HEK293 (cell line): ENCODE measurements at regions not wholly inside any gene's neighbourhood (a gene's known extent, or its start where the extent isn't known, plus 50 kb on each side); places are given as distances from the start of the nearest gene placed in this dataset.
A peak's percentile ranks its signal among the peaks of the same experiment; 100 is the strongest.

ENCODE experiments used
- CTCF ChIA-PET: fragments of 350-600 bp; formaldehyde crosslinking; extraction: SDS; loops from one replicate; lab custom pipeline; 2021; ENCODE audit warnings: antibody characterized with exemption; lab: Yijun Ruan, JAX
- POLR2A ChIA-PET: fragments of 300-600 bp; formaldehyde crosslinking; extraction: SDS; loops from one replicate; lab custom pipeline; 2020; ENCODE audit warnings: antibody characterized with exemption, inconsistent platforms; lab: Yijun Ruan, JAX
- H3K27ac ChIP-seq: fragments of 200-500 bp; sonication (Bioruptor generic); 2 replicates; pipeline ENCODE4 v1.5.1; 2014; ENCODE audit warnings: low read depth, low read length, control low read depth, inconsistent platforms; ENCODE audit errors: extremely low read depth
- H3K36me3 ChIP-seq, 2 experiments: fragments of 200-500 bp in 1 of 2; sonication (Bioruptor generic) in 1 of 2; 1 replicate in 1 of 2; 2 replicates in 1 of 2; pipeline ENCODE4 v1.5.1; 2014 to 2017; ENCODE audit warnings: inconsistent platforms in 2 of 2, low read length in 2 of 2; ENCODE audit not compliant: control insufficient read depth in 2 of 2, insufficient read depth in 1 of 2
- H3K4me1 ChIP-seq: fragments of 200-500 bp; sonication (Bioruptor generic); 2 replicates; pipeline ENCODE4 v1.5.1; 2014; ENCODE audit warnings: mild to moderate bottlenecking, low read length, inconsistent platforms; ENCODE audit not compliant: control insufficient read depth, insufficient read depth
- H3K4me3 ChIP-seq: 2 replicates; pipeline ENCODE4 v1.5.1; 2011; ENCODE audit warnings: low read depth, mild to moderate bottlenecking, control low read depth, low read length, moderate library complexity
- H3K9me3 ChIP-seq: fragments of 200-500 bp; sonication (Bioruptor generic); 2 replicates; pipeline ENCODE4 v1.5.1; 2014; ENCODE audit warnings: low read depth, low read length, inconsistent platforms; ENCODE audit not compliant: control insufficient read depth, insufficient read depth
- HOXD13 ChIP-seq: sonication (generic); formaldehyde crosslinking; IDR thresholded peaks from 2 replicates; pipeline ENCODE4 v1.8.0; 2022; ENCODE audit warnings: missing genetic modification reagents, borderline replicate concordance
- KLF1 ChIP-seq: fragments of 450-650 bp; formaldehyde crosslinking; IDR thresholded peaks from 2 replicates; pipeline ENCODE4 v1.5.1; 2016; ENCODE audit warnings: missing biosample characterization, missing genetic modification characterization
- MEIS1 ChIP-seq: sonication (generic); formaldehyde crosslinking; IDR thresholded peaks from 2 replicates; pipeline ENCODE4 v1.8.1; 2022; ENCODE audit warnings: missing genetic modification reagents, mild to moderate bottlenecking, borderline replicate concordance
- MZF1 ChIP-seq: fragments of 450-650 bp; formaldehyde crosslinking; IDR thresholded peaks from 2 replicates; pipeline ENCODE4 v1.5.1; 2017; ENCODE audit warnings: missing biosample characterization, missing genetic modification characterization, borderline replicate concordance
- PRDM2 ChIP-seq: fragments of 450-650 bp; formaldehyde crosslinking; IDR thresholded peaks from 2 replicates; pipeline ENCODE4 v1.5.1; 2016; ENCODE audit warnings: missing biosample characterization, missing genetic modification characterization, borderline replicate concordance
- SP2 ChIP-seq: fragments of 450-650 bp; formaldehyde crosslinking; IDR thresholded peaks from 2 replicates; pipeline ENCODE4 v1.5.1; 2016; ENCODE audit warnings: missing biosample characterization, missing genetic modification characterization
- SP7 ChIP-seq: fragments of 450-650 bp; formaldehyde crosslinking; IDR thresholded peaks from 2 replicates; pipeline ENCODE4 v1.5.1; 2016; ENCODE audit warnings: missing biosample characterization, missing genetic modification characterization
- WT1 ChIP-seq: fragments of 450-650 bp; formaldehyde crosslinking; IDR thresholded peaks from 2 replicates; pipeline ENCODE4 v1.5.1; 2016; ENCODE audit warnings: missing biosample characterization, missing genetic modification characterization
- ZBTB17 ChIP-seq: fragments of 450-650 bp; formaldehyde crosslinking; IDR thresholded peaks from 2 replicates; pipeline ENCODE4 v1.5.1; 2016; ENCODE audit warnings: missing biosample characterization, missing genetic modification characterization
- ZBTB44 ChIP-seq: fragments of 450-650 bp; IDR thresholded peaks from 2 replicates; pipeline ENCODE4 v1.5.1; 2018; ENCODE audit warnings: missing biosample characterization, mild to moderate bottlenecking, missing genetic modification characterization
- ZBTB6 ChIP-seq: fragments of 450-650 bp; formaldehyde crosslinking; IDR thresholded peaks from 2 replicates; pipeline ENCODE4 v1.5.1; 2017; ENCODE audit warnings: missing biosample characterization, missing genetic modification characterization
- ZIC2 ChIP-seq: fragments of 450-650 bp; formaldehyde crosslinking; IDR thresholded peaks from 2 replicates; pipeline ENCODE4 v1.5.1; 2016; ENCODE audit warnings: missing biosample characterization, missing genetic modification characterization
- ZNF140 ChIP-seq: fragments of 450-650 bp; formaldehyde crosslinking; IDR thresholded peaks from 2 replicates; pipeline ENCODE4 v1.5.1; 2016; ENCODE audit warnings: missing biosample characterization, missing genetic modification characterization
- ZNF2 ChIP-seq: fragments of 450-650 bp; formaldehyde crosslinking; IDR thresholded peaks from 2 replicates; pipeline ENCODE4 v1.5.1; 2016; ENCODE audit warnings: missing biosample characterization, missing genetic modification characterization
- ZNF23 ChIP-seq: fragments of 450-650 bp; formaldehyde crosslinking; IDR thresholded peaks from 2 replicates; pipeline ENCODE4 v1.5.1; 2016; ENCODE audit warnings: missing biosample characterization, missing genetic modification characterization, borderline replicate concordance
- ZNF274 ChIP-seq, 2 experiments: fragments of 200-500 bp in 1 of 2; fragments of 450-650 bp in 1 of 2; sonication (Bioruptor generic) in 1 of 2; formaldehyde crosslinking in 1 of 2; IDR thresholded peaks; 2 replicates each; pipeline versions ENCODE4 v1.5.1 to v1.6.1; 2014 to 2016; ENCODE audit warnings: borderline replicate concordance in 1 of 2, inconsistent platforms in 1 of 2, low read length in 1 of 2, missing biosample characterization in 1 of 2, missing genetic modification characterization in 1 of 2
- ZNF37A ChIP-seq: fragments of 450-650 bp; IDR thresholded peaks from 2 replicates; pipeline ENCODE4 v1.5.1; 2018; ENCODE audit warnings: missing biosample characterization, missing genetic modification characterization
- ZNF501 ChIP-seq: fragments of 450-650 bp; formaldehyde crosslinking; IDR thresholded peaks from 2 replicates; pipeline ENCODE4 v1.5.1; 2016; ENCODE audit warnings: missing biosample characterization, missing genetic modification characterization
- ZNF521 ChIP-seq: fragments of 450-650 bp; formaldehyde crosslinking; IDR thresholded peaks from 2 replicates; pipeline ENCODE4 v1.5.1; 2017; ENCODE audit warnings: missing biosample characterization, mild to moderate bottlenecking, missing genetic modification characterization
- ZNF548 ChIP-seq: fragments of 450-650 bp; formaldehyde crosslinking; IDR thresholded peaks from 2 replicates; pipeline ENCODE4 v1.5.1; 2016; ENCODE audit warnings: missing biosample characterization, missing genetic modification characterization
- ZNF600 ChIP-seq: fragments of 450-650 bp; formaldehyde crosslinking; IDR thresholded peaks from 2 replicates; pipeline ENCODE4 v1.5.1; 2016; ENCODE audit warnings: missing biosample characterization, missing genetic modification characterization
- ZNF660 ChIP-seq: fragments of 450-650 bp; IDR thresholded peaks from 2 replicates; pipeline ENCODE4 v1.5.1; 2018; ENCODE audit warnings: missing biosample characterization, mild to moderate bottlenecking, missing genetic modification characterization
- ZNF701 ChIP-seq: fragments of 450-650 bp; formaldehyde crosslinking; IDR thresholded peaks from 2 replicates; pipeline ENCODE4 v1.5.1; 2016; ENCODE audit warnings: missing biosample characterization, missing genetic modification characterization
- ZNF830 ChIP-seq: fragments of 450-650 bp; IDR thresholded peaks from 2 replicates; pipeline ENCODE4 v1.5.0; 2018; ENCODE audit warnings: missing biosample characterization, missing genetic modification characterization, low read depth, mild to moderate bottlenecking, moderate library complexity
- ZSCAN16 ChIP-seq: fragments of 450-650 bp; formaldehyde crosslinking; IDR thresholded peaks from 2 replicates; pipeline ENCODE4 v1.5.1; 2016; ENCODE audit warnings: missing biosample characterization, missing genetic modification characterization

GRCh38 chr4:154120690-154121345 lies 331.9 kb upstream of the SFRP2 start:
- CTCF ChIA-PET, result interaction anchor here (0.5 kb wide), 1 partner anchor 39 kb away, joined by 3 read pairs; no protein-coding TSS in a partner anchor
- POLR2A ChIA-PET, result no interaction called here
- no peaks in the 10 kb centered on the region for H3K36me3 ChIP-seq
- H3K27ac ChIP-seq, result no peak overlapping the region
- H3K4me1 ChIP-seq, result no peaks in the 10 kb centered on the region
- no peak for TF ChIP-seq MEIS1 (CRISPR knock-in tag)
- no peak for TF ChIP-seq ZNF548 (tag by site-specific recombination)
- no peak for TF ChIP-seq WT1 (tag by site-specific recombination)
- TF ChIP-seq SP2, result no peak
- no peak for TF ChIP-seq ZBTB6 (tag by site-specific recombination)
- peak; percentile 40; the same call in 1 of the 2 replicates for TF ChIP-seq KLF1 (tag by site-specific recombination)
- TF ChIP-seq ZIC2 (tag by site-specific recombination), result peak; percentile 45
- no peak for TF ChIP-seq ZSCAN16 (tag by site-specific recombination)
- no peak for TF ChIP-seq ZNF501 (tag by site-specific recombination)
- H3K4me3 ChIP-seq, result no peak overlapping the region
- no peaks in the 10 kb centered on the region for H3K9me3 ChIP-seq

GRCh38 chr4:154120006-154120676 lies 331.3 kb upstream of the SFRP2 start:
- POLR2A ChIA-PET, result no interaction called here
- no peaks in the 10 kb centered on the region for H3K4me1 ChIP-seq
- CTCF ChIA-PET, result no interaction called here
- H3K36me3 ChIP-seq, result no peaks in the 10 kb centered on the region
- no peak overlapping the region for H3K27ac ChIP-seq
- H3K4me3 ChIP-seq, result no peak overlapping the region
- no peaks in the 10 kb centered on the region for H3K9me3 ChIP-seq
- TF ChIP-seq ZNF274 (IDR thresholded peaks at IDR 0.05; ENCODE audit: low read length) (no peak), ZNF274 (tag by site-specific recombination; IDR thresholded peaks at IDR 0.05; ENCODE audit: borderline replicate concordance) (no peak), ZNF600 (no peak), ZNF830 (no peak), SP7 (tag by site-specific recombination) (no peak), ZNF23 (tag by site-specific recombination) (no peak), ZBTB17 (no peak), ZNF660 (tag by site-specific recombination) (no peak), ZNF521 (no peak), ZNF2 (no peak), ZNF701 (tag by site-specific recombination) (no peak), ZNF140 (no peak), MZF1 (no peak), ZNF37A (no peak), HOXD13 (CRISPR knock-in tag) (no peak), PRDM2 (no peak), ZBTB44 (no peak)
